ENCODE measurements at regions not wholly inside any gene's neighbourhood (a gene's known extent, or its start where the extent isn't known, plus 50 kb on each side); places are given as distances from the start of the nearest gene placed in this dataset.

- no peaks in the 10 kb centered on the region for H3K27me3 ChIP-seq (ENCODE audit: control insufficient read depth, insufficient read depth, low read length)
- H3K4me2 ChIP-seq (ENCODE audit: low read depth, low read length) = no peak overlapping the region
- H3K27ac ChIP-seq (ENCODE audit: insufficient read depth, low read length) = no peak overlapping the region
- no peak for DNase-seq
- no TSS peak for BruUV-seq (replicated peaks)
- no peaks in the 10 kb centered on the region for H4K20me1 ChIP-seq (ENCODE audit: insufficient read depth, low read length)
- no peaks in the 10 kb centered on the region for H3K9me1 ChIP-seq (ENCODE audit: insufficient read depth, low read length)
- no peak overlapping the region for H2BK20ac ChIP-seq (ENCODE audit: low read depth, low read length)
- CTCF ChIA-PET = no interaction called here
- no peak overlapping the region for H2BK120ac ChIP-seq (ENCODE audit: low read depth, low read length)
- H3K14ac ChIP-seq (replicated peaks; ENCODE audit: low read depth, low read length) = no peak overlapping the region
- H3K56ac ChIP-seq (ENCODE audit: extremely low read depth, insufficient read depth, low read length) = no peak overlapping the region
- no peaks in the 10 kb centered on the region for H3K4me1 ChIP-seq (ENCODE audit: control insufficient read depth, insufficient read depth, low read length)
- 84 to 100% methylated on average over 1 to 11 of the region's 15 CpGs for WGBS, 2 experiments (ENCODE audit: extremely low coverage in 2 of 2, insufficient read length in 1 of 2)
- no peaks in the 10 kb centered on the region for H3K36me3 ChIP-seq (ENCODE audit: control insufficient read depth, insufficient read depth, low read length)
- dilution Hi-C loops (cut with HindIII; ENCODE audit: low sequenced_read_pairs, unreplicated experiment) (no loop called here), in situ Hi-C loops (cut with MboI; ENCODE audit: low sequenced_read_pairs) (no loop called here), intact Hi-C loops (cut with micrococcal nuclease) (no loop called here)
- H3K4ac ChIP-seq (ENCODE audit: low read depth, low read length) = no peak overlapping the region
- H4K5ac ChIP-seq (ENCODE audit: low read depth, low read length) = no peak overlapping the region
- H3K9ac ChIP-seq (ENCODE audit: low read depth, low read length) = no peak overlapping the region
- ATAC-seq (ENCODE audit: low read depth) = no peak
- H3K18ac ChIP-seq (ENCODE audit: low read depth, low read length) = no peak overlapping the region
- H4K8ac ChIP-seq (ENCODE audit: low read depth in 2 of 2, low read length in 2 of 2) = no peak overlapping the region
- POLR2A ChIA-PET (ENCODE audit: unreplicated experiment) = no interaction called here
- no peak overlapping the region for H3K23ac ChIP-seq (ENCODE audit: low read depth, low read length)
- no peak overlapping the region for H2AFZ ChIP-seq (replicated peaks; ENCODE audit: low read length, poor library complexity)
- no peak overlapping the region for H2AK9ac ChIP-seq (replicated peaks; ENCODE audit: low read depth, low read length, poor library complexity)
- no peak overlapping the region for H2AK5ac ChIP-seq (ENCODE audit: low read depth, low read length)
- H3K4me3 ChIP-seq (ENCODE audit: insufficient read depth, low read depth, low read length) = no peak overlapping the region
- TF ChIP-seq USF2 (IDR thresholded peaks at IDR 0.05; ENCODE audit: low read depth, low read length) (no peak), RAD21 (IDR thresholded peaks at IDR 0.05; ENCODE audit: low read length) (no peak), MAFK (IDR thresholded peaks at IDR 0.05; ENCODE audit: low read depth, low read length) (no peak), MAZ (IDR thresholded peaks at IDR 0.05; ENCODE audit: borderline replicate concordance, low read depth, low read length) (no peak), ELK1 (IDR thresholded peaks at IDR 0.05; ENCODE audit: borderline replicate concordance, low read depth, low read length) (no peak), RCOR1 (IDR thresholded peaks at IDR 0.05; ENCODE audit: insufficient replicate concordance, low read length) (no peak), BHLHE40 (IDR thresholded peaks at IDR 0.05; ENCODE audit: low read depth, low read length) (no peak), CEBPB (IDR thresholded peaks at IDR 0.05; ENCODE audit: low read depth, low read length) (no peak), FOS (IDR thresholded peaks at IDR 0.05; ENCODE audit: low read depth, low read length) (no peak), MXI1 (IDR thresholded peaks at IDR 0.05; ENCODE audit: borderline replicate concordance, low read depth, low read length) (no peak), RFX5 (IDR thresholded peaks at IDR 0.05; ENCODE audit: low read depth, low read length) (no peak), SMC3 (IDR thresholded peaks at IDR 0.05; ENCODE audit: low read depth, low read length) (no peak), NFE2L2 (IDR thresholded peaks at IDR 0.05; ENCODE audit: low read depth, low read length) (no peak), CHD1 (IDR thresholded peaks at IDR 0.05; ENCODE audit: low read depth, low read length) (no peak), POLR2A (IDR thresholded peaks at IDR 0.05; ENCODE audit: low read depth, low read length) (no peak), CTCF (conservative IDR thresholded peaks at IDR 0.05; ENCODE audit: low read depth, low read length) (no peak)
- H3K79me1 ChIP-seq (ENCODE audit: low read depth in 1 of 2, low read length in 2 of 2) = no peaks in the 10 kb centered on the region
- no peak overlapping the region for H4K91ac ChIP-seq (ENCODE audit: insufficient read depth, low read depth, low read length)
- no peak overlapping the region for H2BK5ac ChIP-seq (ENCODE audit: low read depth, low read length, poor library complexity, severe bottlenecking)
- no peak overlapping the region for H2BK15ac ChIP-seq (ENCODE audit: low read depth, low read length)
- H3K9me3 ChIP-seq (ENCODE audit: control insufficient read depth, insufficient read depth, low read length) = peaks cover 27% of the 10 kb centered on the region
Measured at GRCh38 chr10:124225467-124226270, 132.3 kb upstream of the CHST15 start.
